H1 (cell line): ENCODE measurements at regions not wholly inside any gene's neighbourhood (a gene's known extent, or its start where the extent isn't known, plus 50 kb on each side); places are given as distances from the start of the nearest gene placed in this dataset.

Experiments used
- CBX8 ChIP-seq: fragments of 300-800, 300-1000 bp; sonication (generic); IDR thresholded peaks from 2 replicates; pipeline ENCODE4 v1.7.1; 2016; ENCODE audit warnings: low read depth, low read length, borderline replicate concordance
- CEBPB ChIP-seq: IDR thresholded peaks from 2 replicates; pipeline ENCODE4 v1.6.1; 2012; ENCODE audit warnings: low read depth, low read length
- EGR1 ChIP-seq: IDR thresholded peaks from 2 replicates; pipeline ENCODE4 v1.6.1; 2011; ENCODE audit warnings: low read depth, low read length, borderline replicate concordance
- SP1 ChIP-seq: IDR thresholded peaks from 2 replicates; pipeline ENCODE4 v1.6.1; 2011; ENCODE audit warnings: low read depth, low read length
- SRF ChIP-seq: IDR thresholded peaks from 2 replicates; pipeline ENCODE4 v1.6.1; 2011; ENCODE audit warnings: mild to moderate bottlenecking, low read depth, low read length, moderate library complexity
- TAF1 ChIP-seq: IDR thresholded peaks from 2 replicates; pipeline ENCODE4 v1.6.1; 2011; ENCODE audit warnings: mild to moderate bottlenecking, low read depth, low read length

- TF ChIP-seq CBX8 (no peak), TAF1 (no peak), SP1 (no peak), CEBPB (no peak), SRF (no peak), EGR1 (no peak)
Measured at GRCh38 chr10:3951993-3952392, 167.0 kb upstream of the KLF6 start.
